GM10266 (cell line): ENCODE measurements at regions not wholly inside any gene's neighbourhood (a gene's known extent, or its start where the extent isn't known, plus 50 kb on each side); places are given as distances from the start of the nearest gene placed in this dataset.

Experiments used
- DNase-seq: peaks from one replicate; pipeline ENCODE4 v3.0.0; 2012; ENCODE audit errors: extremely low spot score
- TF ChIP-seq, protein P1 (sequence below): IDR thresholded peaks from 2 replicates; pipeline ENCODE4 v1.5.1; 2012; ENCODE audit warnings: mild to moderate bottlenecking, low read depth; ENCODE audit not compliant: control insufficient read depth, insufficient read depth; ENCODE audit errors: missing control alignments

DNA sequence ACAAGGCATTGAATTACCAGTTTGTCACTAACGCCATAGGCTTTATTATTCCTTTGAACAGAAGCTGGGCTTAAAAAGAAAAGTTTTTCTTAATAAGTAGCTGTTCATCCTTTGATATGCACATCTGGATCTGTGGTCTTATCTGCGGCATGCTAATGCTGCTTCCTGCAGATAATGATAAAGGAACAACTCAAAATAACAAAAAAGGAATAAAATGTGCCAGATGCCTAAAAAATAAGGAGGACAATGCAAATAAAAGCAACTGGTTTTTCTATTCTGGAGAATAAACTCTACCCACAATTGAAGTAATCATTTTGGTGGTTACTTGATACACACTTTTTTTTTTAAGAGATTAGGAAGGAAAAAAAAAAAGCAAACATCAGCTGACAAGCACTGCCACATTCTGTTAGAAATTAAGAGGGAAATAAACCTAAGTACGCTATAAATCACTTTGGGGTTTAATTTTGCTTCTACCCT lies 156.8 kb upstream of the SALL4 start:
- no peak for DNase-seq
- TF ChIP-seq, protein P1, sequence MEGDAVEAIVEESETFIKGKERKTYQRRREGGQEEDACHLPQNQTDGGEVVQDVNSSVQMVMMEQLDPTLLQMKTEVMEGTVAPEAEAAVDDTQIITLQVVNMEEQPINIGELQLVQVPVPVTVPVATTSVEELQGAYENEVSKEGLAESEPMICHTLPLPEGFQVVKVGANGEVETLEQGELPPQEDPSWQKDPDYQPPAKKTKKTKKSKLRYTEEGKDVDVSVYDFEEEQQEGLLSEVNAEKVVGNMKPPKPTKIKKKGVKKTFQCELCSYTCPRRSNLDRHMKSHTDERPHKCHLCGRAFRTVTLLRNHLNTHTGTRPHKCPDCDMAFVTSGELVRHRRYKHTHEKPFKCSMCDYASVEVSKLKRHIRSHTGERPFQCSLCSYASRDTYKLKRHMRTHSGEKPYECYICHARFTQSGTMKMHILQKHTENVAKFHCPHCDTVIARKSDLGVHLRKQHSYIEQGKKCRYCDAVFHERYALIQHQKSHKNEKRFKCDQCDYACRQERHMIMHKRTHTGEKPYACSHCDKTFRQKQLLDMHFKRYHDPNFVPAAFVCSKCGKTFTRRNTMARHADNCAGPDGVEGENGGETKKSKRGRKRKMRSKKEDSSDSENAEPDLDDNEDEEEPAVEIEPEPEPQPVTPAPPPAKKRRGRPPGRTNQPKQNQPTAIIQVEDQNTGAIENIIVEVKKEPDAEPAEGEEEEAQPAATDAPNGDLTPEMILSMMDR: no peak

DNA sequence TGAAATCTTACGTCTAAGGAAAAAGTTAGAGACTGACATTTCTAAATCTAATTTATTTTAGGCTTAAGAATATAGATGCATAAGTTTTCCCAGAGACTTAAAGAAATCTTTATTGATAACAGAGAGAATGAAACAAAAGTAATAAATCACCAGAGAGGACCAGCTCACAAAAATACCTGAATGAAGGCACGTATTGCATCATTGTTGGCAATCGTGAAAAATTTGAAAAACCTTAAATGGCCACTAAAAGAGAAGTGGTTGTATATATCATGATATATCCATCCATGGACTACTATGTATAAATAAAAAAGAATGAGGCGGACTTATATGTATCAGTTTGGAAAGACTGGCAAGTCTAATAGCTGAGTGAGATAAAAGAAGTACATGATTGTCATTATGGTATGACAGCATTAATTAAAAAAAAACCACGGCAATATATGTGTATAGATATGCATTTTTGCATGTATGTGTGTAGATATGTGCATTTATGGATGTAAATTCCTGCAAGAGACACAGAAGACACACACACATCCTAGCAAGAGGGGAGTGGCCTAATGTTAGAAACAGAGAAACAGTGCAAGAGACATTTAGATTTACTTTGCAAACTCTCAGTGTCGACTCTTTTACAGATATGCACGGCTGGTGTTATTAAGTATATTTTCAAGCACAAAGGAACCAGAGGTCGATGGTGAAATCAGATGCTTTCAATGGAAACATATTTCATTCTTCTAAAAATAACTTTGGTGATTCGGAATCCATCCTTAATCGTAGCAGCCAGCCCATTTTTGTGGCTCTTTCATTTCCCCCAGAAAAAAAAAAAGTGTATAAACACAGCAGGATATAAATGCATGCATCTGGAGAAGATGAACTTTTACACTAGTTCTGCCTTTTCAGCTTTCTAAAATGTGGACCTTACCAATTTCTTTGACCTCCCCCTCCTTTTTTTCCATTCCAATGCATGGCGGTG lies 156.1 kb upstream of the SALL4 start:
- TF ChIP-seq, protein P1: no peak
- DNase-seq: no peak

DNA sequence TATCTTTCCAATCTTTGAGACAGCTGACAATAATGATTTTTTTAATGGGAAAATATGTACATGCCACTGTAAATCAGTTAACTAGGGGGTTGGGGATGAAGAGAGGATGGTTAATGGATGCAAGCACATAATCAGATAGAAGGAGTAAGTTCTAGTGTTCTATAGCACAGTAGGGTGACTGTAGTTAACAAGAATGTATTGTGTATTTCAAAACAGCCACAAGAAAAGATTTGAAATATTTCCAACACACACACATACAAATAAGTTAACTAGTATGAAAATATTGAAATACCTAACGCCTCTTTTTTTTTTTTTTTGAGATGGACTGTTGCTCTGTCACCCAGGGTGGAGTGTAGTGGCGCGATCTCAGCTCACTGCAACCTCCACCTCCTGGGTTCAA lies 153.4 kb upstream of the SALL4 start:
- no peak for DNase-seq
- TF ChIP-seq, protein P1: no peak

DNA sequence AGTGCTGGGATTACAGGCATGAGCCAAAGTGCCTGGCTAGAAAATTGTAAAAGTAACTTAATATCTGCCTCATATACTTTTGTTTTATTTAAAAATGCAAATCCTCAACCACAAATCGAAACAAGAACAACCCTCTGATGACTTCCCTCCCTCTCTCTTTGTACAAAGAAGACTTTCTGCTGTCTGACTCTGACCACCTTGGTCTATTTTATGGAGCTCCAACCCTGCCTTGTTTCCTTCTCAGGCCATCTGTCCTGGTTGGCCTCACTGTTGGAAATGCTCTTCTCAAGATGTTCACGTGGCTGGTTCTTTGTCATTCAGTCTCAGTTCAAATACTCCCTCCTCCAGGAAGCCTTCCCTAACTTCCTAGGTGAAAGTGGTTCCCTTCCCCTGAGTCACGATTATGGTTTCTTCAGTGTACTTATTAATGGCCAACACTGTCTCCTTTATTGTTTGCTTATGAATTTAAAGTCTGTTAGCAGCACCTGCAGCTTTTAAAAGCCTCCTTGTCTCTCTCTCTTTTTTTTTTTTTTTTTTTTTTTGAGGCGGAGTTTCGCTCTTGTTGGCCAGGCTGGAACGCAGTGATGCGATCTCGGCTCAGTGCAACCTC lies 151.5 kb upstream of the SALL4 start:
- TF ChIP-seq, protein P1: no peak
- DNase-seq: no peak

DNA sequence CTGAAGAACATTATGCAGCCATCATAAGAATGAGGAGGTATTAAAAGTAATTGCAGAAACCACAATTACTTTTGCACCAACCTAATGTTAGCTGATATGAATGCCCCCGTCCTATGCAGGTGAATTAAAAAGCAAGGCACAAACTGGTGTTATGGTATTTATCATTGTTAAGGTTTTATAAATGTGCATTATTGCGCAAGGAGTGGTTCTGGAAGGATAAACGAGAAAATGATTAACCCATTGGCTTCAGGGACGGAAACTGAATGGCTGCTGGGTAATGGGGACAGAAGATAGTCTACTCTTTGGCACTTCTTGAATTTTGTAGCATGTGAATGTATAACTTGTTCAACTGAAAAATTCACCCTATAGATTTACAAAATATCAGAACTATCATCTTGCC lies 148.6 kb upstream of the SALL4 start:
- TF ChIP-seq, protein P1: no peak
- no peak for DNase-seq

DNA sequence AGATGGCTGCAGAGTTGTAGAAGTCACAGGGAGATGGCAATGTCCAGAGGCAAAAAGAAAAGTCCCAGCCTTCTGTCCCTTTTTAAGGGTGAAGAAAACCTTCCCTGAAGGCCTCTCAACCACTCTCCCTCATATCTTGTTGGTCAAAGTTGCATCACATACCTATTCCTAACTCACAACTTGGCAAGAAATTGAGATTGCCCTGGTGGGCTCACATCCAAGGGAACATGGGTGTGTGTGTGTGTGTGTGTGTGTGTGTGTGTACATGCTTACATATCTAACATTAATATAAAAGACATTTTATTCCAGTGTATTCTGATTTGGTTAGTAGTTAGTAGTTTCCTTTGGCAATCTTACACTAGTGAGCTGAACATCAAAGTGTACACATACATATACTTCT lies 144.3 kb upstream of the SALL4 start:
- TF ChIP-seq, protein P1: no peak
- DNase-seq: no peak

DNA sequence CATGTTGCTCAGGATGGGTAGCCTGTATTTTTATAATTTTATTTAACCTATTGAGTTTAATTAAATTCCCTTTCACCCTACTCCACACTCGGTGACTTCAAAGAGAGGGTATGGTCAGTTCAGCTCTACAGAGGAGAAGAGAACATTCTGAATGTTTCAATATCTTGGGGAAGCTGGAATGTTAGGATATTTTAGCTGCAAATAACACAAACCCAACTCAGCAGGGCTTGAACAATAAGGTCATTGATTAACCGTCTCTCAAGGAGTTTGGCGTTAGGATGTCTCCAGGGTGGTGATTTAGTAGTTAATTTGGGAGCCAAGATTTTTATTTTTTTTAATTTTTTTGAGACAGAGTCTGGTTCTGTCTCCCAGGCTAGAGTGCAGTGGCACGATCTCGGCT lies 143.6 kb upstream of the SALL4 start:
- no peak for DNase-seq
- TF ChIP-seq, protein P1: no peak
